ENCODE measurements at regions not wholly inside any gene's neighbourhood (a gene's known extent, or its start where the extent isn't known, plus 50 kb on each side); places are given as distances from the start of the nearest gene placed in this dataset.

- Histone ChIP-seq H3K4me3 (no peak overlapping the region), H3K27ac (no peak overlapping the region), H3K9me3 (replicated peaks in 1 of 3) (no peaks in the 10 kb centered on the region), H3K4me1 (replicated peaks in 1 of 2) (no peaks in the 10 kb centered on the region), H3K36me3 (replicated peaks in 1 of 2) (no peaks in the 10 kb centered on the region), H3K27me3 (no peaks in the 10 kb centered on the region)
- DNase-seq = no peak
- no peak for TF ChIP-seq POLR2A (IDR thresholded peaks at IDR 0.05)
- TF ChIP-seq, protein P1, sequence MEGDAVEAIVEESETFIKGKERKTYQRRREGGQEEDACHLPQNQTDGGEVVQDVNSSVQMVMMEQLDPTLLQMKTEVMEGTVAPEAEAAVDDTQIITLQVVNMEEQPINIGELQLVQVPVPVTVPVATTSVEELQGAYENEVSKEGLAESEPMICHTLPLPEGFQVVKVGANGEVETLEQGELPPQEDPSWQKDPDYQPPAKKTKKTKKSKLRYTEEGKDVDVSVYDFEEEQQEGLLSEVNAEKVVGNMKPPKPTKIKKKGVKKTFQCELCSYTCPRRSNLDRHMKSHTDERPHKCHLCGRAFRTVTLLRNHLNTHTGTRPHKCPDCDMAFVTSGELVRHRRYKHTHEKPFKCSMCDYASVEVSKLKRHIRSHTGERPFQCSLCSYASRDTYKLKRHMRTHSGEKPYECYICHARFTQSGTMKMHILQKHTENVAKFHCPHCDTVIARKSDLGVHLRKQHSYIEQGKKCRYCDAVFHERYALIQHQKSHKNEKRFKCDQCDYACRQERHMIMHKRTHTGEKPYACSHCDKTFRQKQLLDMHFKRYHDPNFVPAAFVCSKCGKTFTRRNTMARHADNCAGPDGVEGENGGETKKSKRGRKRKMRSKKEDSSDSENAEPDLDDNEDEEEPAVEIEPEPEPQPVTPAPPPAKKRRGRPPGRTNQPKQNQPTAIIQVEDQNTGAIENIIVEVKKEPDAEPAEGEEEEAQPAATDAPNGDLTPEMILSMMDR (IDR thresholded peaks at IDR 0.05) = no peak
- intact Hi-C loops (cut with DNase I) = no loop called here
- 40 to 50% (median 48%) methylated on average over 3 of the region's 3 CpGs for WGBS, 4 donors
Observed at GRCh38 chr14:86357119-86357518, 827.2 kb downstream of the FLRT2 start.

GRCh38 chr14:86346818-86347384 lies 817.0 kb downstream of the FLRT2 start:
- no peak overlapping the region for H3K27ac ChIP-seq
- no peak overlapping the region for H3K4me3 ChIP-seq
- no peak for DNase-seq
- no peak for TF ChIP-seq POLR2A (IDR thresholded peaks at IDR 0.05)
- TF ChIP-seq, protein P1 (IDR thresholded peaks at IDR 0.05) = no peak
- no peaks in the 10 kb centered on the region for H3K27me3 ChIP-seq
- H3K9me3 ChIP-seq (replicated peaks in 1 of 3) = no peaks in the 10 kb centered on the region
- WGBS, 4 donors = 63 to 69% (median 65%) methylated on average over 3 of the region's 3 CpGs
- no peaks in the 10 kb centered on the region for H3K4me1 ChIP-seq (replicated peaks in 1 of 2)
- intact Hi-C loops (cut with DNase I) = no loop called here
- no peaks in the 10 kb centered on the region for H3K36me3 ChIP-seq (replicated peaks in 1 of 2)

DNA sequence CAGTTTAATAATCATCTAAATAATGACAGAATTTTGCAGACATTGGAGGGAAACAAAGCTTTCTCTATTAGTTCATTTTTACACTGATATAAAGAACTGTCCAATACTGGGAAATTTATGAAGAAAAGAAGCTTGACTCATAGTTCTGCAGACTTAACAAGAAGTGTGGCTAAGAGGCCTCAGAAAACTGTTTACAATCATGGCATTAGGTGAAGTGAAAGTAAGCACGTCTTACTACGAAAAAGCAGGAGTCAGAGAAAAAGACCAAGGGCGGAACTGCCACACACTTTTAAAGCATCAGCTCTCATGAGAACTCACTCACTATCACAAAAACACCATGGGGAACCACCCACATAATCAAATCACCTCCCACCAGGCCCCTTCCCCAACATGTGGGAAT lies 804.4 kb downstream of the FLRT2 start:
- TF ChIP-seq, protein P1 (IDR thresholded peaks at IDR 0.05) = no peak
- TF ChIP-seq POLR2A (IDR thresholded peaks at IDR 0.05) = no peak
- Histone ChIP-seq H3K9me3 (replicated peaks in 1 of 3) (peaks cover 0 to 10% (median 0%) of the 10 kb centered on the region in 3 donors), H3K4me3 (no peak overlapping the region), H3K4me1 (replicated peaks in 1 of 2) (no peaks in the 10 kb centered on the region), H3K36me3 (replicated peaks in 1 of 2) (no peaks in the 10 kb centered on the region), H3K27me3 (no peaks in the 10 kb centered on the region), H3K27ac (no peak overlapping the region)
- WGBS, 4 donors = 61 to 85% (median 67%) methylated on average over 3 of the region's 3 CpGs
- DNase-seq = no peak
- intact Hi-C loops (cut with DNase I) = no loop called here

GRCh38 chr14:86333493-86333892 lies 803.5 kb downstream of the FLRT2 start:
- DNase-seq = no peak

More at GRCh38 chr14:86333493-86333892, 803.5 kb downstream of the FLRT2 start:
- Histone ChIP-seq H3K4me1 (replicated peaks in 1 of 2) (no peaks in the 10 kb centered on the region), H3K9me3 (replicated peaks in 1 of 3) (peaks cover 0 to 10% (median 0%) of the 10 kb centered on the region in 3 donors), H3K27ac (no peak overlapping the region), H3K27me3 (no peaks in the 10 kb centered on the region), H3K36me3 (replicated peaks in 1 of 2) (no peaks in the 10 kb centered on the region), H3K4me3 (no peak overlapping the region)
- 69 to 86% (median 79%) methylated on average over 1 of the region's 1 CpG for WGBS, 4 donors
- intact Hi-C loops (cut with DNase I) = no loop called here
- no peak for TF ChIP-seq POLR2A (IDR thresholded peaks at IDR 0.05)
- TF ChIP-seq, protein P1 (IDR thresholded peaks at IDR 0.05) = no peak

All from adrenal gland (tissue), 9 donors.